ENCODE measurements at regions not wholly inside any gene's neighbourhood (a gene's known extent, or its start where the extent isn't known, plus 50 kb on each side); places are given as distances from the start of the nearest gene placed in this dataset.
A peak's percentile ranks its signal among the peaks of the same experiment; 100 is the strongest.

- Histone ChIP-seq H3K9me3 (ENCODE audit: control insufficient read depth, insufficient read depth, low read depth, low read length) (no peaks in the 10 kb centered on the region), H3K36me3 (ENCODE audit: control insufficient read depth, insufficient read depth, low read length) (no peaks in the 10 kb centered on the region), H3K27me3 (ENCODE audit: control insufficient read depth, insufficient read depth, low read length) (no peaks in the 10 kb centered on the region), H3K4me1 (ENCODE audit: control insufficient read depth, insufficient read depth, low read length) (peaks cover 21% of the 10 kb centered on the region), H3K4me3 (ENCODE audit: low read depth in 2 of 2, low read length in 2 of 2) (no peak overlapping the region), H3K27ac (ENCODE audit: low read length) (peak overlapping the region; percentile 79; the same call in 1 of the 2 replicates)
- ATAC-seq (no peak), DNase-seq (ENCODE audit: low read depth, low spot score) (no peak)
- in situ Hi-C loops (cut with HindIII; ENCODE audit: low pct_unique_long_range_greater_than_20kb, low sequenced_read_pairs) (no loop called here), intact Hi-C loops (cut with micrococcal nuclease; ENCODE audit: unreplicated experiment) (no loop called here)
- BruUV-seq (replicated peaks), result no TSS peak
- CTCF ChIA-PET, result no interaction called here
- TF ChIP-seq CTCF (IDR thresholded peaks at IDR 0.05) (no peak), REST (IDR thresholded peaks at IDR 0.05; ENCODE audit: insufficient read depth in 1 of 2, low read depth in 2 of 2, low read length in 1 of 2) (no peak), TCF7L2 (IDR thresholded peaks at IDR 0.05; ENCODE audit: low read depth, low read length) (no peak), POLR2AphosphoS5 (IDR thresholded peaks at IDR 0.05; ENCODE audit: low read depth, low read length) (no peak), SIN3A (IDR thresholded peaks at IDR 0.05; ENCODE audit: borderline replicate concordance, insufficient read depth, low read depth, low read length) (no peak)
- POLR2A ChIA-PET, result no interaction called here
Measured at GRCh38 chr10:29140151-29140550, 148.7 kb upstream of the LYZL1 start.

- H3K4me3 ChIP-seq (ENCODE audit: low read depth in 2 of 2, low read length in 2 of 2), result no peak overlapping the region
- no peaks in the 10 kb centered on the region for H3K36me3 ChIP-seq (ENCODE audit: control insufficient read depth, insufficient read depth, low read length)
- in situ Hi-C loops (cut with HindIII; ENCODE audit: low pct_unique_long_range_greater_than_20kb, low sequenced_read_pairs) (no loop called here), intact Hi-C loops (cut with micrococcal nuclease; ENCODE audit: unreplicated experiment) (no loop called here)
- DNase-seq (ENCODE audit: low read depth, low spot score) (no peak), ATAC-seq (no peak)
- TF ChIP-seq REST (IDR thresholded peaks at IDR 0.05; ENCODE audit: insufficient read depth in 1 of 2, low read depth in 2 of 2, low read length in 1 of 2), result no peak
- BruUV-seq (replicated peaks), result no TSS peak
- POLR2A ChIA-PET, result no interaction called here
- H3K27ac ChIP-seq (ENCODE audit: low read length), result peak overlapping the region; percentile 79
- no peaks in the 10 kb centered on the region for H3K9me3 ChIP-seq (ENCODE audit: control insufficient read depth, insufficient read depth, low read depth, low read length)
- H3K27me3 ChIP-seq (ENCODE audit: control insufficient read depth, insufficient read depth, low read length), result no peaks in the 10 kb centered on the region
- CTCF ChIA-PET, result no interaction called here
- H3K4me1 ChIP-seq (ENCODE audit: control insufficient read depth, insufficient read depth, low read length), result peaks cover 25% of the 10 kb centered on the region
Measured at GRCh38 chr10:29140991-29141390, 147.9 kb upstream of the LYZL1 start.

Measured in Panc1 (cell line).